GM18861 (cell line): ENCODE measurements at regions not wholly inside any gene's neighbourhood (a gene's known extent, or its start where the extent isn't known, plus 50 kb on each side); places are given as distances from the start of the nearest gene placed in this dataset.

Experiments
- ATAC-seq: cut with Tn5 transposase; IDR thresholded peaks from one replicate; pipeline ENCODE4 v1.9.1; 2021; ENCODE audit not compliant: unreplicated experiment

DNA sequence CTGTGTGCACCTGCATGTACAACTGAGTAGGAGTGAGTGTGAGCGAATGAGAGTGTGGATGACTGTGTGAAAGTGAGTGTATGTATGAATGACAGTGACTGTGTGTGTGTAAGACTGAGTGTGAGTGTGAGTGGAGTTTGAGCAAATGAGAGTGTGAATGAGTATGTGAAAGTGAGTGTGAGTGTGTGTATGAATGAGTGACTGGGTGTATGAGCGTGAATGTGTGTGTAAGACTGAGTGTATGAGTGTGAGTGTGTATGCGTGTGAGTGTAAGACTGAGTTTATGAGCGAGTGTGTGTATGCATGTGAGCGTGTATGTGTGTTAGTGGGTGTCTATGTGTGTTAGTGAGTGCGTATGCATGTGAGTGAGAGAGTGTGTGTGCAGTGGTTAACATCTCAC is 220.8 kb downstream of the QKI start:
- ATAC-seq: no peak

DNA sequence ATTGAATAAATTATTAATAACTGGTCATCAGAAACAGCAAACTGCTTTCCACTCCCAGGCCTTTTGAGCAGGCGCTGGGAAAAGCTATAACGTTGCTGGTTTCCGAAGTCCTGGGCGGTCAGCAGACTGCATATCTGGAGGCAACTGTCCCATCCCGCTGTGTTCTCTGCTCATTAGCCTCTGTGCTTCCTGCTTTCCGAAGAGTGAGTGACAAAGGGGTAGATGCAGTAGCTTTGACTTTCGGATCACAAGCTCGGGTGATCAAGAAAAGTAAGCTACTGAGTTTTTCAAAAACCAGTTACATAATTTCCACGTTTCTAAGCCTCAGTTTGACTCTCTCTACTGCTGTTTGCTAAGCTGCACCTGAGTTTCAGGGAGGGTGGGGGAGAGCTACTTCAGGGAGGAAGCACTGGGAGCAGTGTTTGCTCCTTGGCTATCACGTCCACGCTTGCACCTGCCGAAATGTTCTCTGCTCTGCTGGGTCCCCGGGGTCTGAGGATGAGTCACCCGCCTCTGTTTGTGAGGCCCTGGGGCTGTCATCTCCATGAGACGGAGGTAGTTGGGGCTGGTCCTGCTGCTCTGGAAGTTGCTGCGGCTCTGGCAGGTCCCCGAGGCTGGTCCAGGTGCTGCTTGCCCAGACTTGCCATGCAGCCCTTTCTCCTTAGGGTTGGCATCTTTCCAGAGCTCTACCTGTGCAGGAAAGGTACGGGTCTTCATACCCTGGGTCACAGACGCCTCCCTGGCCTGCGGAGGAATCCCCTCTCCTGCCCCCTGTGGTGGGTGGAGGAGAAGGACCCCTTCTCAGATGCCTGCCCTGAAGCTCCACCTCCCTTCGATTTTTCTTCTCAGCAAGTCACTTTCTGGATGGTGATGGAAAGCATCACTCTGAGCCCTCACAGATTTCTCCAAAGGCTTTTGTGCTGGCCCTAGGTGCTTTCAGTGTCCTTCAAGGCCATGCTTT is 220.0 kb downstream of the QKI start:
- ATAC-seq: no peak

DNA sequence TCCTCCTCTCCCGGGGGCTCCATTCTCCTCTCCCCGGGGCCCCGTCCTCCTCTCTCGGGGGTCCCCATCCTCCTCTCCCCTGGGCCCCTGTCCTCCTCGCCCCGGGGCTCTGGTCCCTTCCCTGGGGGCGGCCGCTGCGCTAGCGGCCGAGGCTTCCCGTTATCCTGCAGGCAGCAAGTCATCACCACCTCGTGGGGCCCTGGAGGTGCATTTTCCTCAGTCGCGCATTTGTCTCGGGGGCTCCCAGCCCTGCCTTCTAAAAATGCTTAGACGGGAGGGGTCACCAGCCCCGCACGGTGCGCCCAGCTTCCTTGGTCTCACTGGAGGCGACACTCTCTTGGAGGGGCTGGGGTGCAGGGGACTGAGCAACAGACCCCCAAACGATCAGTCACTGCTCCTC is 216.5 kb downstream of the QKI start:
- ATAC-seq: no peak

DNA sequence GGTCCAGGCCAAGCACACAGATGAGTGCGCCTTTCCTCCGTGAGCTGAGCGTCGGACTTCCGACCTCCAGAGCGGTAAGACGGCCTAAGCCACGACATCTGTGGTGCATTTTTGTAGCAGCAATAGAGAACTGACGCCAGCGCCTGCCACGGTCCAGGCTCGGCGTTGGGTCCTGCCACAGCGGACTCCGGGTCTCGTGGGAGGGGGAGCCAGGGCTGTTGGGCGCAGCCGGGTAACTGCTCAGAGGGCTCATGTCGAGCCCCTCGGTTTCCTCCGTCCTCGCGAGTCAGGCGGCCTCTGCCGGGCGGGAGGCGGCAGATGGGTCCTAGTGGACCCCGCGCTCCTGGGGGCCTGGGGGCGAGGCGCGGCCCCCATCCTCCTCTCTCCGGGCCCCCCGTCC is 216.1 kb downstream of the QKI start:
- ATAC-seq: no peak

DNA sequence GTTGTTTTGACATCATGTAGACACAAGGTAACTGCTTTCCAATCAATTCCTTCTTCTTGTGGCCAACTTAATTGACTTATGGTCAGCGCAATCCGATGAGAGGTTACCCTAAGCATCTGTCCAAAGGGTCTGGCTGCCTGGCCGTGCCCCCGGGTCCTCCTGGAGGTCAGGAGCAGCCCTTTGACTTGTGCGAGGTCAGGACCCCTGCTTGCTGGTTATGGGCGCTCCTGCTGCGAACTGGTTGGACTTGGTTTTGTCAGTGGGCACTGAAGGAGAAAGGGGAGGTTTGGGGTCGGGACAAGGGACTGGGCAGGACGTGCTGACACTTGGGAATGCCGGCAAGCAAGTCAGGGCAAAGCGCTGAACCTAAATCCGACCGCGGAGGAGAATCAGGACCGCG is 215.6 kb downstream of the QKI start:
- ATAC-seq: no peak
